OCI-LY1 (cell line): ENCODE measurements at regions not wholly inside any gene's neighbourhood (a gene's known extent, or its start where the extent isn't known, plus 50 kb on each side); places are given as distances from the start of the nearest gene placed in this dataset.

ENCODE experiments used
- H2AFZ ChIP-seq: fragments of 200-600 bp; sonication (generic), shearing (Covaris generic); 2 replicates; pipeline ENCODE4 v1.6.0; 2014; ENCODE audit warnings: antibody characterized with exemption, mild to moderate bottlenecking, low read length
- H3F3A ChIP-seq: fragments of 200-600 bp; sonication (generic), shearing (Covaris generic); 2 replicates; pipeline ENCODE4 v1.6.0; 2014; ENCODE audit warnings: mild to moderate bottlenecking, antibody characterized with exemption, low read length, moderate library complexity; ENCODE audit not compliant: insufficient read depth
- H3K27ac ChIP-seq: fragments of 200-600 bp; sonication (generic); 2 replicates; pipeline ENCODE4 v1.5.1; 2014; ENCODE audit warnings: low read length, mixed run types, mild to moderate bottlenecking, low read depth; ENCODE audit not compliant: poor library complexity, severe bottlenecking
- H3K27me3 ChIP-seq: fragments of 200-600 bp; sonication (generic); 2 replicates; pipeline ENCODE4 v1.6.0; 2014; ENCODE audit warnings: antibody characterized with exemption, mild to moderate bottlenecking, low read length, moderate library complexity; ENCODE audit not compliant: insufficient read depth
- H3K36me3 ChIP-seq: fragments of 200-600 bp; sonication (generic); 2 replicates; pipeline ENCODE4 v1.6.1; 2014; ENCODE audit warnings: mild to moderate bottlenecking, antibody characterized with exemption, low read length, moderate library complexity, mixed read lengths; ENCODE audit not compliant: insufficient read depth
- H3K4me1 ChIP-seq: fragments of 200-600 bp; sonication (generic); 2 replicates; pipeline ENCODE4 v1.5.1; 2014; ENCODE audit warnings: mild to moderate bottlenecking, low read length, moderate library complexity; ENCODE audit not compliant: insufficient read depth, severe bottlenecking
- H3K4me2 ChIP-seq: fragments of 200-600 bp; sonication (generic), shearing (Covaris generic); 2 replicates; pipeline ENCODE4 v1.6.1; 2014; ENCODE audit warnings: low read length
- H3K4me3 ChIP-seq: fragments of 200-600 bp; sonication (generic); 2 replicates; pipeline ENCODE4 v1.5.1; 2014; ENCODE audit warnings: low read length, low read depth, mild to moderate bottlenecking, mixed read lengths; ENCODE audit not compliant: poor library complexity, severe bottlenecking
- H3K79me2 ChIP-seq: fragments of 200-600 bp; shearing (Covaris generic); 2 replicates; pipeline ENCODE4 v1.6.1; 2016; ENCODE audit warnings: mixed run types, low read length, mixed read lengths; ENCODE audit not compliant: insufficient read depth
- H3K9ac ChIP-seq: fragments of 200-600 bp; sonication (generic), shearing (Covaris generic); 2 replicates; pipeline ENCODE4 v1.6.1; 2014; ENCODE audit warnings: mild to moderate bottlenecking, low read length, mixed read lengths
- H3K9me2 ChIP-seq: fragments of 200-600 bp; sonication (generic), shearing (Covaris generic); 2 replicates; pipeline ENCODE4 v1.6.1; 2014; ENCODE audit warnings: low read depth, mild to moderate bottlenecking, low read length, mixed read lengths
- H3K9me3 ChIP-seq: fragments of 200-600 bp; shearing (Covaris generic); 2 replicates; pipeline ENCODE4 v1.6.1; 2014; ENCODE audit warnings: low read length, mixed read lengths
- H4K20me1 ChIP-seq: fragments of 200-600 bp; sonication (generic), shearing (Covaris generic); 2 replicates; pipeline ENCODE4 v1.6.0; 2016; ENCODE audit warnings: mild to moderate bottlenecking, low read length; ENCODE audit not compliant: insufficient read depth
- EZH2 ChIP-seq: fragments of 200-600 bp; sonication (generic), shearing (Covaris generic); IDR thresholded peaks from 2 replicates; pipeline ENCODE4 v1.8.0; 2017; ENCODE audit warnings: borderline replicate concordance, mixed run types, mild to moderate bottlenecking, antibody characterized with exemption, low read length, moderate library complexity, mixed read lengths
- TF ChIP-seq, protein P1 (sequence below): fragments of 200-600 bp; sonication (generic), shearing (Covaris generic); IDR thresholded peaks from 2 replicates; pipeline ENCODE4 v1.5.1; 2017; ENCODE audit warnings: mild to moderate bottlenecking, antibody characterized with exemption, low read length, moderate library complexity, mixed read lengths

DNA sequence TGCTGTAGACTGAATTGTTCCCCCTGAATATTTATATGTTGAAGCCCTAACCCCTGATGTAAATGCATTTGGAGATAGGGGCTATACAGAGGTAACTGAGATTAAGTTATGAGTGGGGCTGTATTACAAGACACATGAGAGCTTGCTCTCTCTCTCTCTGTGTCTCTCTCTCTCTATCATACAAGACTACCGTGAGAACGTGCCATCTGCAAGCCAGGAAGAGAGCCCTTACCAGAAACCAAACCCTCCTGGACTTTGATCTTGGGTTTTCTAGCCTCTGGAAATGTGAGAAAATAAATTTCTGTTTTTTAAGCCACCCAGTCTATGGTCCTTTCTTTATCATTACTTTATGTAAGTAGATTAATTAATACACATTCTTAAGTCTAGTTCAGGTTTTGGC, 249.3 kb upstream of the MAN1A1 start:
- H3K27me3 ChIP-seq: no peaks in the 10 kb centered on the region
- no peaks in the 10 kb centered on the region for H3K36me3 ChIP-seq
- no peak overlapping the region for H3K9ac ChIP-seq
- H3K9me3 ChIP-seq: no peaks in the 10 kb centered on the region
- H3K9me2 ChIP-seq: no peaks in the 10 kb centered on the region
- H3K4me1 ChIP-seq: no peaks in the 10 kb centered on the region
- H3F3A ChIP-seq: no peaks in the 10 kb centered on the region
- H3K27ac ChIP-seq: no peak overlapping the region
- H3K4me2 ChIP-seq: no peak overlapping the region
- TF ChIP-seq EZH2: no peak
- TF ChIP-seq, protein P1, sequence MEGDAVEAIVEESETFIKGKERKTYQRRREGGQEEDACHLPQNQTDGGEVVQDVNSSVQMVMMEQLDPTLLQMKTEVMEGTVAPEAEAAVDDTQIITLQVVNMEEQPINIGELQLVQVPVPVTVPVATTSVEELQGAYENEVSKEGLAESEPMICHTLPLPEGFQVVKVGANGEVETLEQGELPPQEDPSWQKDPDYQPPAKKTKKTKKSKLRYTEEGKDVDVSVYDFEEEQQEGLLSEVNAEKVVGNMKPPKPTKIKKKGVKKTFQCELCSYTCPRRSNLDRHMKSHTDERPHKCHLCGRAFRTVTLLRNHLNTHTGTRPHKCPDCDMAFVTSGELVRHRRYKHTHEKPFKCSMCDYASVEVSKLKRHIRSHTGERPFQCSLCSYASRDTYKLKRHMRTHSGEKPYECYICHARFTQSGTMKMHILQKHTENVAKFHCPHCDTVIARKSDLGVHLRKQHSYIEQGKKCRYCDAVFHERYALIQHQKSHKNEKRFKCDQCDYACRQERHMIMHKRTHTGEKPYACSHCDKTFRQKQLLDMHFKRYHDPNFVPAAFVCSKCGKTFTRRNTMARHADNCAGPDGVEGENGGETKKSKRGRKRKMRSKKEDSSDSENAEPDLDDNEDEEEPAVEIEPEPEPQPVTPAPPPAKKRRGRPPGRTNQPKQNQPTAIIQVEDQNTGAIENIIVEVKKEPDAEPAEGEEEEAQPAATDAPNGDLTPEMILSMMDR: no peak
- H4K20me1 ChIP-seq: no peaks in the 10 kb centered on the region
- H3K4me3 ChIP-seq: no peak overlapping the region
- no peak overlapping the region for H2AFZ ChIP-seq
- no peaks in the 10 kb centered on the region for H3K79me2 ChIP-seq

DNA sequence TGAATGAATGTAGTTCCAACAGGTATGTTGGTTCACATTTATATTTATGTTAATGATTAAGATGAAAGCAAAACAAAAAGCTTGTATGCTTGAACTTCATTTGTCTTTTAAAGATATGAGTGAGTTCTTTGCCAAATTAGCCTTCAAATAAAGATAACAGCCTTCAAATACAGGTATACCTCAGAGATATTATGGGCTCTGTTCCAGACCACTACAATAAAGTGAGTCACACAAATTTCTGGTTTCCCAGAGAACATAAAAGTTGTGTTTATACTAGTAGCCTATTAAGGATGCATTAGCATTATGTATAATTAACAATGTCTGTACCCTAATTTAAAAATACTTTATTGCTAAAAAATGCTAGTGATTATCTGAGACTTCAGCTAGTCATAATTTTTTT, 245.3 kb upstream of the MAN1A1 start:
- H3K27me3 ChIP-seq: no peaks in the 10 kb centered on the region
- no peak overlapping the region for H2AFZ ChIP-seq
- no peak overlapping the region for H3K9ac ChIP-seq
- H3K9me3 ChIP-seq: no peaks in the 10 kb centered on the region
- H3K9me2 ChIP-seq: no peaks in the 10 kb centered on the region
- H3K4me2 ChIP-seq: no peak overlapping the region
- no peaks in the 10 kb centered on the region for H3F3A ChIP-seq
- H3K79me2 ChIP-seq: no peaks in the 10 kb centered on the region
- H3K36me3 ChIP-seq: no peaks in the 10 kb centered on the region
- TF ChIP-seq, protein P1: no peak
- no peak for TF ChIP-seq EZH2
- no peak overlapping the region for H3K4me3 ChIP-seq
- H4K20me1 ChIP-seq: no peaks in the 10 kb centered on the region
- H3K27ac ChIP-seq: no peak overlapping the region
- no peaks in the 10 kb centered on the region for H3K4me1 ChIP-seq

DNA sequence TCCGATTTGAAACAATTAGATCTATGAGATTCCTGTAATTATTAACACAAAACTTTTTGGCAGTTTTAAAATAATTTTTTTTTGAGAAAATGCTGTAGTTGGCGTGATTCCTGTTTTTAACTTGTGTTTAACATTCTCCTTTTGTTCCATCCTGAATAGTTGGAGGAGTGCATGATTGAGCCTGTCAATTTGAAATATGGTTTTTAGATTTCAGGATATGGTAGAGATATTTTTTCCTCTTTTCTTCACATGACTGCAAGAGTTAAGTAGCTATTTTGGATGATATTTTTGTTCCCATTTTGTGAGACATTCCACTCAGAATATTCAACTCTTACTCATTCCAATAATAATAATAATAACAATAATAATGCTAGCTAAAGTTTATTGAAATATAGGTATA, 241.7 kb upstream of the MAN1A1 start:
- no peak overlapping the region for H3K4me2 ChIP-seq
- no peak overlapping the region for H3K9ac ChIP-seq
- H3K79me2 ChIP-seq: no peaks in the 10 kb centered on the region
- no peaks in the 10 kb centered on the region for H3K27me3 ChIP-seq
- no peak overlapping the region for H3K27ac ChIP-seq
- H3F3A ChIP-seq: no peaks in the 10 kb centered on the region
- TF ChIP-seq EZH2: no peak
- TF ChIP-seq, protein P1: no peak
- H3K9me2 ChIP-seq: no peaks in the 10 kb centered on the region
- no peaks in the 10 kb centered on the region for H4K20me1 ChIP-seq
- H3K4me3 ChIP-seq: no peak overlapping the region
- no peaks in the 10 kb centered on the region for H3K4me1 ChIP-seq
- H2AFZ ChIP-seq: no peak overlapping the region
- H3K9me3 ChIP-seq: no peaks in the 10 kb centered on the region
- no peaks in the 10 kb centered on the region for H3K36me3 ChIP-seq
